Hepatocyte (in vitro differentiated cells): ENCODE measurements at regions not wholly inside any gene's neighbourhood (a gene's known extent, or its start where the extent isn't known, plus 50 kb on each side); places are given as distances from the start of the nearest gene placed in this dataset.

ENCODE experiments used
- DNase-seq: peaks from one replicate; pipeline ENCODE4 v3.0.0-alpha.2; 2016; ENCODE audit warnings: low spot score
- H2AFZ ChIP-seq: fragments of 200-600 bp; sonication (generic); 2 replicates; pipeline ENCODE4 v1.6.0; 2016; ENCODE audit warnings: antibody characterized with exemption, mild to moderate bottlenecking
- H3K27ac ChIP-seq: fragments of 200-600 bp; sonication (generic); 2 replicates; pipeline ENCODE4 v1.5.1; 2016; ENCODE audit warnings: mild to moderate bottlenecking
- H3K27me3 ChIP-seq: fragments of 200-600 bp; sonication (generic); 2 replicates; pipeline ENCODE4 v1.6.1; 2016
- H3K36me3 ChIP-seq: fragments of 200-600 bp; sonication (generic); replicated peaks from 2 replicates; pipeline ENCODE4 v1.5.1; 2016; ENCODE audit warnings: low read depth; ENCODE audit not compliant: insufficient read depth
- H3K4me1 ChIP-seq: fragments of 200-600 bp; sonication (generic); 2 replicates; pipeline ENCODE4 v1.5.1; 2016; ENCODE audit warnings: mild to moderate bottlenecking, moderate library complexity; ENCODE audit not compliant: insufficient read depth
- H3K4me2 ChIP-seq: fragments of 200-600 bp; sonication (generic); 2 replicates; pipeline ENCODE4 v1.6.0; 2016
- H3K4me3 ChIP-seq: fragments of 200-600 bp; sonication (generic); 2 replicates; pipeline ENCODE4 v1.5.1; 2016; ENCODE audit warnings: mild to moderate bottlenecking
- H3K79me2 ChIP-seq: fragments of 200-600 bp; sonication (generic); 2 replicates; pipeline ENCODE4 v1.6.0; 2017; ENCODE audit warnings: mild to moderate bottlenecking
- H3K9me2 ChIP-seq: fragments of 200-600 bp; sonication (generic); replicated peaks from 2 replicates; pipeline ENCODE4 v1.6.0; 2017; ENCODE audit warnings: mild to moderate bottlenecking; ENCODE audit not compliant: insufficient read depth
- H3K9me3 ChIP-seq: fragments of 200-600 bp; sonication (generic); 2 replicates; pipeline ENCODE4 v1.5.1; 2016; ENCODE audit warnings: low read depth, mild to moderate bottlenecking
- H4K20me1 ChIP-seq: fragments of 200-600 bp; sonication (generic); 2 replicates; pipeline ENCODE4 v1.6.0; 2016; ENCODE audit warnings: mild to moderate bottlenecking; ENCODE audit not compliant: insufficient read depth, poor library complexity, severe bottlenecking
- EZH2 ChIP-seq: fragments of 200-600 bp; sonication (generic); IDR thresholded peaks from 2 replicates; pipeline ENCODE4 v1.6.1; 2016; ENCODE audit warnings: antibody characterized with exemption, mild to moderate bottlenecking, borderline replicate concordance
- EZH2phosphoT487 ChIP-seq: fragments of 200-600 bp; sonication (generic); IDR thresholded peaks from one replicate; pipeline ENCODE4 v1.6.1; 2018; ENCODE audit warnings: antibody characterized with exemption, mild to moderate bottlenecking, low read depth, moderate library complexity; ENCODE audit not compliant: unreplicated experiment, severe bottlenecking
- WGBS: methylation state at CpG from one replicate; pipeline ENCODE4 v1.1.6; 2016; ENCODE audit warnings: low lambda C conversion rate; ENCODE audit errors: missing lambda C conversion rate; 5-methylcytosine and 5-hydroxymethylcytosine counted together
- TF ChIP-seq, protein P1 (sequence below): fragments of 200-600 bp; sonication (generic); IDR thresholded peaks from 2 replicates; pipeline ENCODE4 v1.5.1; 2016; ENCODE audit warnings: antibody characterized with exemption, mild to moderate bottlenecking; ENCODE audit not compliant: poor library complexity

DNA sequence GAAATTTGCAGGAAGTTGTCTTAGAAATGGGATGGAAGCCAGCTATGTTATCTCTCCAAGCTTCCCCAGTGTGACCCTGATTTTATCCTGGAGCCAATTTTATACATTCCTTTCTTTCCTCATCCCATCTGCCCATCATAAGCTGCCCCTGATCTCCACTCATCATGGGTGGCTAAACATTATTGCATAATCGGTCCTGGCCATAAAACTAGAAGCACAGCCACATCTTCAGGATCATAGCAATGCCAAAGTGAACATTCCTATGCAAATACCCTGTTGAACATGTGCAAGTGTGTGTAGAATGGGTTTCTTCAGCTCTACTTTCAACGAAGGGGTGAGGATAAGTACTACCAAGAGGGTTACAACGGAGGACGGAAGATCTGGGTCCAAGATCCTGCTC, 50.6 kb upstream of the COG2 start:
- Histone ChIP-seq H3K4me1 (no peaks in the 10 kb centered on the region), H3K9me3 (no peaks in the 10 kb centered on the region), H3K27ac (no peak overlapping the region), H4K20me1 (no peaks in the 10 kb centered on the region), H2AFZ (no peak overlapping the region), H3K4me3 (no peak overlapping the region), H3K4me2 (no peak overlapping the region), H3K36me3 (no peaks in the 10 kb centered on the region), H3K79me2 (no peaks in the 10 kb centered on the region), H3K27me3 (no peaks in the 10 kb centered on the region), H3K9me2 (no peaks in the 10 kb centered on the region)
- DNase-seq: no peak
- TF ChIP-seq EZH2: no peak
- TF ChIP-seq, protein P1, sequence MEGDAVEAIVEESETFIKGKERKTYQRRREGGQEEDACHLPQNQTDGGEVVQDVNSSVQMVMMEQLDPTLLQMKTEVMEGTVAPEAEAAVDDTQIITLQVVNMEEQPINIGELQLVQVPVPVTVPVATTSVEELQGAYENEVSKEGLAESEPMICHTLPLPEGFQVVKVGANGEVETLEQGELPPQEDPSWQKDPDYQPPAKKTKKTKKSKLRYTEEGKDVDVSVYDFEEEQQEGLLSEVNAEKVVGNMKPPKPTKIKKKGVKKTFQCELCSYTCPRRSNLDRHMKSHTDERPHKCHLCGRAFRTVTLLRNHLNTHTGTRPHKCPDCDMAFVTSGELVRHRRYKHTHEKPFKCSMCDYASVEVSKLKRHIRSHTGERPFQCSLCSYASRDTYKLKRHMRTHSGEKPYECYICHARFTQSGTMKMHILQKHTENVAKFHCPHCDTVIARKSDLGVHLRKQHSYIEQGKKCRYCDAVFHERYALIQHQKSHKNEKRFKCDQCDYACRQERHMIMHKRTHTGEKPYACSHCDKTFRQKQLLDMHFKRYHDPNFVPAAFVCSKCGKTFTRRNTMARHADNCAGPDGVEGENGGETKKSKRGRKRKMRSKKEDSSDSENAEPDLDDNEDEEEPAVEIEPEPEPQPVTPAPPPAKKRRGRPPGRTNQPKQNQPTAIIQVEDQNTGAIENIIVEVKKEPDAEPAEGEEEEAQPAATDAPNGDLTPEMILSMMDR: no peak
- TF ChIP-seq EZH2phosphoT487: no peak
- 74% methylated on average over 4 of the region's 4 CpGs for WGBS

DNA sequence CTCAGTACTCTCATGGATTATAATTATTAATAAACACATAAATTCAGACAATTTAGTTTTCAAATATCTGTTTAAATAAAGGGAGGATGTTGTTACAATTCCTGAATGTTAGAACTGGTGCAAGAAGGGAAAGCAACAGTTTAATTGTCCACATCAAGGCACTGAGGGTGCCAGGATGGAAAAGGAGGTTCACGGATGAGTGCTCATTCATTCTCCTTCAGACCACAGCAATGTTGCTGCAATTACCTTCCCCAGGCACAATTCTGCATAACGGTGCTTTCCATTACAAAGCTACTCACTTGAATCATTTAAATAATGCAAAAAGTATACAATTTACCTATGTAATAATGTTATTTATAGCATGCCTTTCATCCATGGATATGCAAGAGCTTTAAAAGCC, 52.3 kb upstream of the COG2 start:
- Histone ChIP-seq H3K36me3 (no peaks in the 10 kb centered on the region), H3K9me3 (no peaks in the 10 kb centered on the region), H3K4me3 (no peak overlapping the region), H3K9me2 (no peaks in the 10 kb centered on the region), H4K20me1 (no peaks in the 10 kb centered on the region), H3K4me1 (no peaks in the 10 kb centered on the region), H3K27ac (no peak overlapping the region), H2AFZ (no peak overlapping the region), H3K27me3 (no peaks in the 10 kb centered on the region), H3K4me2 (no peak overlapping the region), H3K79me2 (no peaks in the 10 kb centered on the region)
- TF ChIP-seq EZH2 (no peak), EZH2phosphoT487 (no peak)
- TF ChIP-seq, protein P1: no peak
- WGBS: 62% methylated on average over 2 of the region's 2 CpGs
- DNase-seq: no peak

DNA sequence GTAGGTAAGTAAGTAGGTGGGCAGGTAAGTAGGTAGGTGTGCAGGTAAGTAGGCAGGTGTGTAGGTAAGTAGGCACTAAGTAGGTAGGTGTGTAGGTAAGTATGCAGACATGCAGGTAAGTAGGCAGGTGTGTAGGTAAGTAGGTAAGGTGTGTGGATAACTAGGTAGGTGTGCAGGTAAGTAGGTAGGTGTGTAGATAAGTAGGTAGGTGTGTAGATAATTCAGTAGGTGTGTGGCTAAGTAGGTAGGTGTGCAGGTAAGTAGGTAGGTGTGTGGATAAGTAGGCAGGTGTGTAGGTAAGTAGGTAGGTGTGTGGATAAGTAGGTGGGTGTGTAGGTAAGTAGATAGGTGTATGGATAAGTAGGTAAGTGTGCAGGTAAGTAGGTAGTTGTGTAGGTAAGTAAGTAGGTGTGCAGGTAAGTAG, 53.9 kb upstream of the COG2 start:
- no peak for DNase-seq
- H3K36me3 ChIP-seq: no peaks in the 10 kb centered on the region
- H3K27me3 ChIP-seq: no peaks in the 10 kb centered on the region
- H3K4me3 ChIP-seq: no peak overlapping the region
- H3K79me2 ChIP-seq: no peaks in the 10 kb centered on the region
- TF ChIP-seq EZH2phosphoT487 (no peak), EZH2 (no peak)
- TF ChIP-seq, protein P1: no peak
- H2AFZ ChIP-seq: no peak overlapping the region
- no peaks in the 10 kb centered on the region for H3K9me2 ChIP-seq
- H3K9me3 ChIP-seq: no peaks in the 10 kb centered on the region
- no peaks in the 10 kb centered on the region for H4K20me1 ChIP-seq
- H3K27ac ChIP-seq: no peak overlapping the region
- no peak overlapping the region for H3K4me2 ChIP-seq
- H3K4me1 ChIP-seq: no peaks in the 10 kb centered on the region

DNA sequence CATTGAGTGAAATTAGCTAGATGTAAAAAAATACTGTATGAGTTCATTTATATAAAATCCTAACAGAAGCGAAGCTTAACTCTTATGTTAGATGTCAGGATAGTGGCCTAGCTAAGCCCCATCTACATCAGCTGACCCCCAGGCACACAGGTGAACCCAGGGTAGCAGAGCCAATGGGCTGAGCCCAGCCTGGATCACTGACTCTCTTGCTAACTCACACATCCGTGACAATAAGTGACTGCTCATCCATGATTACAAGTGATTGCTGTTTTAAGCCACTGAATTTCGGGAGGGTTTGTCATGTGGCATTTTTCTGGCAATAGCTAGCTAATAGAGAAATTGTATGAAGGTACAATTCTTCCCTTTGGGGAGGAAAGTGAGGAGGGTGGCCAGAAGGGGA, 55.2 kb upstream of the COG2 start:
- Histone ChIP-seq H3K4me1 (no peaks in the 10 kb centered on the region), H4K20me1 (no peaks in the 10 kb centered on the region), H2AFZ (no peak overlapping the region), H3K79me2 (no peaks in the 10 kb centered on the region), H3K4me2 (no peak overlapping the region), H3K27ac (no peak overlapping the region), H3K9me2 (no peaks in the 10 kb centered on the region), H3K36me3 (no peaks in the 10 kb centered on the region), H3K27me3 (no peaks in the 10 kb centered on the region), H3K4me3 (no peak overlapping the region), H3K9me3 (no peaks in the 10 kb centered on the region)
- WGBS: 88% methylated on average over 3 of the region's 3 CpGs
- no peak for TF ChIP-seq EZH2
- TF ChIP-seq, protein P1: no peak
- no peak for TF ChIP-seq EZH2phosphoT487
- DNase-seq: no peak
